Ovary (tissue), 1 donor: ENCODE measurements at regions not wholly inside any gene's neighbourhood (a gene's known extent, or its start where the extent isn't known, plus 50 kb on each side); places are given as distances from the start of the nearest gene placed in this dataset.

Experiments used
- EP300 ChIP-seq: sonication (generic); formaldehyde crosslinking; IDR thresholded peaks from one replicate; pipeline ENCODE4 v1.6.1; 2017; ENCODE audit warnings: antibody characterized with exemption
- POLR2A ChIP-seq: fragments of 450-650 bp; IDR thresholded peaks from one replicate; pipeline ENCODE4 v1.6.1; 2017; ENCODE audit warnings: antibody characterized with exemption, mild to moderate bottlenecking, moderate library complexity

DNA sequence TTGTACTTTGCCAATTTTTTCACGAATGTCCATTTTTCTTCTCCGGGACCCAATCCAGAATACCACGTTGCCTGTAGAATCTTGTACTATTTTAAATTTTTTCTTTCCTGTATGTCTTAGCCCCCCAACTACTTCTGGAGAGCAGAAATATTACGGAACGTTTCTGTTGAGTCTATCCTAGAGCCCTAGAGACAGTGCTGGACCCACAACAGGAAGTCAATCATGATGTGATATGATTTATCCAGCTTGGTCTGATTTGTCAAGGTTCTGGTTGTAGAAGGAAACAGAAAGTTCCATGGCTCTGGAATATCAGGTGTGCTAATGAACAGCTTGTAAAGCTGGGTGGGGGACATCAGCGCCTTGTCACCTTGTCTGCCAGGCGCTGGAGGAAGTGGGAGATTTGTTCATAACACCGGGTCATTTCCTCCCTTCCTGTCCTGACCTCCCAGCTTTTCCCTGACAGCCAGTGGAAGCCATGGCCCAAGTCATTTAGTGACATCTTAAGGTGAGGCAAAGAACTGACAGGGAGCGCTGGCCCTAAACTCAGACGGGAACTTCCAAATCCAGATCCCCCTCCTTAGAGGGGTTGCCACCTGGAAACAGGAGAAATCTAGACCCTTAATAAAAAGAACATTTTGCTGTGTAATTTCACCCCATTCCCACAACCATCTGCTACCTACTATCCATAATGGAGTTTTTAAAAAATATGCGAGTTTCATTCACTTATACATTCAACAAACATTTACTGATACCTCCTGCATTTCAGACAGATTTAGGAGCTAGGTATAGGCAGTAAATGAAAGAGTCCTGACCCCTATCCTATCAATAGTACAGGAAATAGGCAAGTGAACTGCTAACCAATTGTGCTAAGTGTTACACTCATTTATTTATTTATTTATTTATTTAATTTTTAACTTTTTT is 130.5 kb downstream of the ZFP64 start:
- no peak for TF ChIP-seq POLR2A
- TF ChIP-seq EP300: no peak
